Activated B cell treated with CpG ODN at 0.5 μM for 24 hours (primary cell): ENCODE measurements at regions not wholly inside any gene's neighbourhood (a gene's known extent, or its start where the extent isn't known, plus 50 kb on each side); places are given as distances from the start of the nearest gene placed in this dataset.

ENCODE experiments used
- ATAC-seq: fragments of 200-7000 bp; cut with Tn5 transposase; one replicate; pipeline ENCODE4 v1.10.0; 2021; ENCODE audit warnings: low read depth, mild to moderate bottlenecking, moderate library complexity
- CTCF ChIA-PET: fragments of 350-600 bp; sonication (Branson Sonifier 250); formaldehyde crosslinking; loops from one replicate; lab custom pipeline; 2021; ENCODE audit warnings: antibody characterized with exemption; lab: Charles Lee
- POLR2A ChIA-PET: fragments of 350-600 bp; sonication (Branson Sonifier 250); formaldehyde crosslinking; loops from one replicate; lab custom pipeline; 2021; ENCODE audit warnings: antibody characterized with exemption; lab: Charles Lee
- DNase-seq: peaks from one replicate; pipeline ENCODE4 v3.0.0; 2022
- H3K27ac Mint-ChIP-seq: one replicate; pipeline ENCODE4 v1.8.0; 2020; ENCODE audit warnings: mixed read lengths
- H3K27me3 Mint-ChIP-seq: one replicate; pipeline ENCODE4 v1.8.0; 2021; ENCODE audit warnings: mixed read lengths
- H3K36me3 Mint-ChIP-seq: one replicate; pipeline ENCODE4 v1.8.0; 2021; ENCODE audit warnings: low read depth, mixed read lengths
- H3K4me1 Mint-ChIP-seq: one replicate; pipeline ENCODE4 v1.8.0; 2021; ENCODE audit warnings: mixed read lengths
- H3K4me3 Mint-ChIP-seq: one replicate; pipeline ENCODE4 v1.8.0; 2020; ENCODE audit warnings: mild to moderate bottlenecking, mixed read lengths
- H3K9me3 Mint-ChIP-seq: one replicate; pipeline ENCODE4 v1.8.0; 2020; ENCODE audit warnings: mixed read lengths
- CTCF ChIP-seq: fragments of 200-600 bp; IDR thresholded peaks from one replicate; pipeline ENCODE4 v1.8.0; 2022; ENCODE audit warnings: antibody characterized with exemption, mild to moderate bottlenecking
- intact Hi-C: fragments of 100-400 bp; cut with micrococcal nuclease; formaldehyde crosslinking; loops from one replicate; pipeline ENCODE4 v1.15.1; 2024

- TF ChIP-seq CTCF = no peak
- Mint-ChIP-seq H3K36me3 (no peaks in the 10 kb centered on the region), H3K9me3 (no peaks in the 10 kb centered on the region), H3K4me3 (no peak overlapping the region), H3K27ac (no peak overlapping the region), H3K27me3 (peaks cover 3% of the 10 kb centered on the region), H3K4me1 (peaks cover 12% of the 10 kb centered on the region)
- CTCF ChIA-PET = no interaction called here
- POLR2A ChIA-PET = no interaction called here
- intact Hi-C loops = no loop called here
- DNase-seq = no peak
- ATAC-seq = no peak
Observed at GRCh38 chr3:140828585-140828984, 113.1 kb upstream of the SLC25A36 start.

DNA sequence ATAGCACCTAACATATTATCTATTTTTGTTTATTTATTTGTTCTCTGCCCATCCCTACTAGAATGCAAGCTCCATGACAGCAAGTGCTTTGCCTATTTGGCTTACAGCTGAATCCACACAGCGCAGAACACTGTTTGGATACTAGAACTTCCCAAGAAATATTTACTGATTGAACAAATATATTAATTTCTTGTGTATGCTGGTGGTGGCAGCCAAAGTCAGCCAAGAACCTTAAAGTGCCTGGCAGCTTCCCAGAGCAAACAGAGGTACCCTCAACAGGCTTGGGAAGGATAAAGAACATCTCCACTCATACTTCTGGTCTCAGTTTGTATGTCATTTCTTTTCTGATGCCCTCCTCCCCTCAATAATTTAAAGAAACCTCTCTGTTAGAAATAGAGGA is 111.8 kb upstream of the SLC25A36 start:
- CTCF ChIA-PET = no interaction called here
- DNase-seq (no peak), ATAC-seq (no peak)
- POLR2A ChIA-PET = no interaction called here
- H3K9me3 Mint-ChIP-seq = no peaks in the 10 kb centered on the region
- TF ChIP-seq CTCF = no peak
- no peak overlapping the region for H3K4me3 Mint-ChIP-seq
- H3K27me3 Mint-ChIP-seq = peaks cover 3% of the 10 kb centered on the region
- no peak overlapping the region for H3K27ac Mint-ChIP-seq
- peaks cover 12% of the 10 kb centered on the region for H3K4me1 Mint-ChIP-seq
- H3K36me3 Mint-ChIP-seq = no peaks in the 10 kb centered on the region
- intact Hi-C loops = no loop called here

GRCh38 chr3:140830391-140830790 is 111.2 kb upstream of the SLC25A36 start:
- Mint-ChIP-seq H3K4me3 (no peak overlapping the region), H3K4me1 (peaks cover 12% of the 10 kb centered on the region), H3K9me3 (no peaks in the 10 kb centered on the region), H3K27ac (no peak overlapping the region), H3K27me3 (peaks cover 3% of the 10 kb centered on the region), H3K36me3 (no peaks in the 10 kb centered on the region)
- intact Hi-C loops = no loop called here
- POLR2A ChIA-PET = no interaction called here
- no peak for DNase-seq
- TF ChIP-seq CTCF = no peak
- CTCF ChIA-PET = no interaction called here
- ATAC-seq = no peak

GRCh38 chr3:140832883-140833282 is 108.8 kb upstream of the SLC25A36 start:
- CTCF ChIA-PET = interaction anchor here (0.7 kb wide), 1 partner anchor 94 kb away, joined by 3 read pairs; no protein-coding TSS in a partner anchor

More at GRCh38 chr3:140832883-140833282, 108.8 kb upstream of the SLC25A36 start:
- Mint-ChIP-seq H3K4me3 (peak overlapping the region; percentile 73), H3K27me3 (peaks cover 3% of the 10 kb centered on the region), H3K27ac (no peak overlapping the region), H3K9me3 (no peaks in the 10 kb centered on the region), H3K36me3 (no peaks in the 10 kb centered on the region), H3K4me1 (peaks cover 12% of the 10 kb centered on the region)
- ATAC-seq (no peak), DNase-seq (no peak)
- intact Hi-C loops = no loop called here
- no peak for TF ChIP-seq CTCF
- POLR2A ChIA-PET = interaction anchor here (0.7 kb wide), 1 partner anchor 1068 kb away, joined by 4 read pairs; no protein-coding TSS in a partner anchor
